B cell (primary cell): ENCODE measurements at regions not wholly inside any gene's neighbourhood (a gene's known extent, or its start where the extent isn't known, plus 50 kb on each side); places are given as distances from the start of the nearest gene placed in this dataset.

ENCODE experiments used
- EZH2 ChIP-seq: IDR thresholded peaks from 2 replicates; pipeline ENCODE4 v1.6.1; 2012; ENCODE audit warnings: borderline replicate concordance, low read depth, mild to moderate bottlenecking, moderate library complexity, low read length; ENCODE audit not compliant: insufficient read depth, poor library complexity, severe bottlenecking
- TF ChIP-seq, protein P1 (sequence below): fragments of 200-600 bp; IDR thresholded peaks from one replicate; pipeline ENCODE4 v1.8.0; 2022; ENCODE audit warnings: antibody characterized with exemption, mild to moderate bottlenecking

DNA sequence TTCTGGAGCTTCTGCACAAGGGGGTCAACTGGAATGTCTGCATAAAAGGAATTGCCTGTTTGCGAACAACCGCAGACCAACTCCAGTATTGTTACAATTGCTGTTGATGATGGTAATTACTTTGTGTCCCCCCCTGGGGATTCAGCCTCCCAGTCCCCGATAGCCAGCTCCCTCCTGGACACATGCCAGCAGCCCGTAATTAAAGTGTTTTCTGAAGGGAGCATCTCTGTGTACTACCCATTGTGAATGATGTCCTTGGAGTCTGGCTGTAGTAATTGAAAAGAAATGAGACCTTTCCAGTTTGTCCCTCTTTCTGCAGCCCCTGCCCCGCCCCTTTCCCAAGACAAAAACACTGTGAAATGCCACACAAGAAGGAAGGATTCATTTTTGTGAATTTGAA lies 377.1 kb upstream of the LCORL start:
- TF ChIP-seq, protein P1, sequence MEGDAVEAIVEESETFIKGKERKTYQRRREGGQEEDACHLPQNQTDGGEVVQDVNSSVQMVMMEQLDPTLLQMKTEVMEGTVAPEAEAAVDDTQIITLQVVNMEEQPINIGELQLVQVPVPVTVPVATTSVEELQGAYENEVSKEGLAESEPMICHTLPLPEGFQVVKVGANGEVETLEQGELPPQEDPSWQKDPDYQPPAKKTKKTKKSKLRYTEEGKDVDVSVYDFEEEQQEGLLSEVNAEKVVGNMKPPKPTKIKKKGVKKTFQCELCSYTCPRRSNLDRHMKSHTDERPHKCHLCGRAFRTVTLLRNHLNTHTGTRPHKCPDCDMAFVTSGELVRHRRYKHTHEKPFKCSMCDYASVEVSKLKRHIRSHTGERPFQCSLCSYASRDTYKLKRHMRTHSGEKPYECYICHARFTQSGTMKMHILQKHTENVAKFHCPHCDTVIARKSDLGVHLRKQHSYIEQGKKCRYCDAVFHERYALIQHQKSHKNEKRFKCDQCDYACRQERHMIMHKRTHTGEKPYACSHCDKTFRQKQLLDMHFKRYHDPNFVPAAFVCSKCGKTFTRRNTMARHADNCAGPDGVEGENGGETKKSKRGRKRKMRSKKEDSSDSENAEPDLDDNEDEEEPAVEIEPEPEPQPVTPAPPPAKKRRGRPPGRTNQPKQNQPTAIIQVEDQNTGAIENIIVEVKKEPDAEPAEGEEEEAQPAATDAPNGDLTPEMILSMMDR: no peak
- no peak for TF ChIP-seq EZH2
